Ishikawa (cell line): ENCODE measurements at regions not wholly inside any gene's neighbourhood (a gene's known extent, or its start where the extent isn't known, plus 50 kb on each side); places are given as distances from the start of the nearest gene placed in this dataset.

Experiments
- CEBPB ChIP-seq: IDR thresholded peaks from 2 replicates; pipeline ENCODE4 v1.6.1; 2012
- CREB1 ChIP-seq: IDR thresholded peaks from 2 replicates; pipeline ENCODE4 v1.6.1; 2012; ENCODE audit warnings: low read depth
- EGR1 ChIP-seq: IDR thresholded peaks from 2 replicates; pipeline ENCODE4 v1.6.1; 2012
- EP300 ChIP-seq: IDR thresholded peaks from 2 replicates; pipeline ENCODE4 v1.6.1; 2012; ENCODE audit warnings: borderline replicate concordance
- FOXM1 ChIP-seq: IDR thresholded peaks from 2 replicates; pipeline ENCODE4 v1.6.1; 2012; ENCODE audit warnings: low read depth, borderline replicate concordance
- MAX ChIP-seq: IDR thresholded peaks from 2 replicates; pipeline ENCODE4 v1.6.1; 2012
- NFIC ChIP-seq: IDR thresholded peaks from 2 replicates; pipeline ENCODE4 v1.6.1; 2012
- RAD21 ChIP-seq: IDR thresholded peaks from 2 replicates; pipeline ENCODE4 v1.6.1; 2012; ENCODE audit warnings: low read depth
- REST ChIP-seq: IDR thresholded peaks from 2 replicates; pipeline ENCODE4 v1.6.1; 2012; ENCODE audit warnings: low read depth, mild to moderate bottlenecking
- TCF12 ChIP-seq: IDR thresholded peaks from 2 replicates; pipeline ENCODE4 v1.6.1; 2012; ENCODE audit warnings: low read depth
- ZBTB7A ChIP-seq: IDR thresholded peaks from 2 replicates; pipeline ENCODE4 v1.6.1; 2012; ENCODE audit warnings: low read depth

GRCh38 chr15:87193481-87193880, 1063.1 kb downstream of the NTRK3 start:
- TF ChIP-seq CREB1 (no peak), NFIC (no peak), TCF12 (no peak), ZBTB7A (no peak), RAD21 (no peak), FOXM1 (no peak), MAX (no peak), EP300 (no peak), REST (no peak), CEBPB (no peak), EGR1 (no peak)
